GM12878 (cell line): ENCODE measurements at regions not wholly inside any gene's neighbourhood (a gene's known extent, or its start where the extent isn't known, plus 50 kb on each side); places are given as distances from the start of the nearest gene placed in this dataset.

ENCODE experiments used
- ATAC-seq: fragments of 200-7000 bp; cut with Tn5 transposase; 3 replicates; pipeline ENCODE4 v1.9.1; 2020; ENCODE audit warnings: mild to moderate bottlenecking, moderate library complexity
- BruUV-seq: library from RNA; stranded (reverse); fragments of 400-500 nt; replicated peaks from 2 replicates; lab custom pipeline; 2021; lab: Mats Ljungman, UMichigan
- CTCF ChIA-PET: fragments of 300-600 bp; sonication (Branson Sonifier 250); formaldehyde crosslinking; extraction: SDS; loops from one replicate; lab custom pipeline; 2021; ENCODE audit warnings: inconsistent platforms; lab: Yijun Ruan, JAX
- POLR2A ChIA-PET: fragments of 350-600 bp; formaldehyde crosslinking; extraction: SDS; loops from one replicate; lab custom pipeline; 2021; ENCODE audit warnings: inconsistent platforms; lab: Charles Lee
- RAD21 ChIA-PET: fragments of 300-600 bp; sonication (Branson Sonifier 250); formaldehyde crosslinking; loops from one replicate; lab custom pipeline; 2023; ENCODE audit warnings: antibody characterized with exemption; ENCODE audit not compliant: unreplicated experiment; lab: Charles Lee
- SMC1A ChIA-PET: fragments of 300-600 bp; sonication (Branson Sonifier 250); formaldehyde crosslinking; loops from one replicate; lab custom pipeline; 2023; ENCODE audit not compliant: unreplicated experiment, uncharacterized antibody; lab: Charles Lee
- DNase-seq: peaks from one replicate; pipeline ENCODE4 v3.0.0-alpha.2; 2011; ENCODE audit warnings: low read depth, low spot score
- FAIRE-seq: peaks from 3 replicates; lab custom pipeline; 2011; peaks lifted over from hg19 to GRCh38; lab: Jason Lieb, UNC
- H2AFZ ChIP-seq: 2 replicates; pipeline ENCODE4 v1.6.0; 2011; ENCODE audit warnings: low read depth, low read length, control low read depth; ENCODE audit not compliant: control insufficient read depth
- H3K27ac ChIP-seq: 2 replicates; pipeline ENCODE4 v1.5.1; 2011; ENCODE audit warnings: control low read depth; ENCODE audit not compliant: control insufficient read depth, insufficient read depth
- H3K27me3 ChIP-seq, 2 experiments: replicated peaks in 1 of 2; 2 replicates each; pipeline versions ENCODE4 v1.6.0 to v1.6.1; 2011; ENCODE audit warnings: low read length in 1 of 2; ENCODE audit not compliant: control insufficient read depth in 2 of 2, insufficient read depth in 2 of 2
- H3K36me3 ChIP-seq, 2 experiments: 2 replicates each; pipeline ENCODE4 v1.5.1; 2011; ENCODE audit warnings: low read length in 1 of 2; ENCODE audit not compliant: control insufficient read depth in 2 of 2, insufficient read depth in 2 of 2
- H3K4me1 ChIP-seq: 2 replicates; pipeline ENCODE4 v1.6.1; 2011; ENCODE audit warnings: mild to moderate bottlenecking, low read length, moderate library complexity, mixed read lengths; ENCODE audit not compliant: control insufficient read depth, insufficient read depth
- H3K4me2 ChIP-seq: 2 replicates; pipeline ENCODE4 v1.6.0; 2011; ENCODE audit warnings: control low read depth; ENCODE audit not compliant: control insufficient read depth, insufficient read depth
- H3K4me3 ChIP-seq: fragments of 200-600 bp; sonication (generic); 2 replicates; pipeline ENCODE4 v1.5.1; 2016
- H3K79me2 ChIP-seq: 2 replicates; pipeline ENCODE4 v1.6.0; 2011; ENCODE audit warnings: low read length; ENCODE audit not compliant: control insufficient read depth, insufficient read depth
- H3K9ac ChIP-seq: 2 replicates; pipeline ENCODE4 v1.8.0; 2011; ENCODE audit warnings: low read length, control low read depth, mixed read lengths; ENCODE audit not compliant: control insufficient read depth, insufficient read depth
- H3K9me3 ChIP-seq: replicated peaks from 3 replicates; pipeline ENCODE4 v1.5.1; 2011; ENCODE audit warnings: mild to moderate bottlenecking, low read length; ENCODE audit not compliant: control insufficient read depth, insufficient read depth
- H4K20me1 ChIP-seq: 2 replicates; pipeline ENCODE4 v1.6.0; 2011; ENCODE audit not compliant: control insufficient read depth, insufficient read depth
- BACH1 ChIP-seq: fragments of 450-650 bp; IDR thresholded peaks from 2 replicates; pipeline ENCODE4 v1.6.1; 2017; ENCODE audit warnings: mild to moderate bottlenecking, borderline replicate concordance
- BMI1 ChIP-seq: fragments of 450-650 bp; IDR thresholded peaks from 2 replicates; pipeline ENCODE4 v1.6.1; 2016; ENCODE audit warnings: mild to moderate bottlenecking, moderate library complexity, borderline replicate concordance
- DPF2 ChIP-seq: fragments of 450-650 bp; IDR thresholded peaks from 2 replicates; pipeline ENCODE4 v1.6.1; 2017; ENCODE audit warnings: mild to moderate bottlenecking
- FOS ChIP-seq: IDR thresholded peaks from 3 replicates; pipeline ENCODE4 v1.6.1; 2011; ENCODE audit warnings: borderline replicate concordance; ENCODE audit not compliant: insufficient read length; ENCODE audit errors: extremely low read depth
- IRF4 ChIP-seq: IDR thresholded peaks from 2 replicates; pipeline ENCODE4 v1.6.1; 2011; ENCODE audit warnings: low read depth, low read length
- MEF2A ChIP-seq: IDR thresholded peaks from 2 replicates; pipeline ENCODE4 v1.6.1; 2011; ENCODE audit warnings: low read depth, mild to moderate bottlenecking, low read length, moderate library complexity; ENCODE audit not compliant: insufficient read depth
- MEF2B ChIP-seq: fragments of 450-650 bp; IDR thresholded peaks from 2 replicates; pipeline ENCODE4 v1.6.1; 2018; ENCODE audit warnings: mild to moderate bottlenecking, moderate library complexity; ENCODE audit not compliant: partially characterized antibody, poor library complexity, severe bottlenecking
- NR2F1 ChIP-seq: fragments of 450-650 bp; conservative IDR thresholded peaks from 2 replicates; pipeline ENCODE4 v1.6.1; 2017; ENCODE audit warnings: mild to moderate bottlenecking
- POLR2AphosphoS2 ChIP-seq: IDR thresholded peaks from 2 replicates; pipeline ENCODE4 v1.6.1; 2011; ENCODE audit warnings: low read depth, mild to moderate bottlenecking, low read length, improper control_type of control experiment, moderate library complexity
- PRDM15 ChIP-seq: fragments of 450-650 bp; formaldehyde crosslinking; IDR thresholded peaks from 2 replicates; pipeline ENCODE4 v1.4.0; 2020; ENCODE audit warnings: mild to moderate bottlenecking, moderate library complexity
- STAT1 ChIP-seq: fragments of 450-650 bp; conservative IDR thresholded peaks from 2 replicates; pipeline ENCODE4 v1.6.1; 2014; ENCODE audit warnings: antibody characterized with exemption, mild to moderate bottlenecking
- SUZ12 ChIP-seq: fragments of 200-600 bp; sonication (generic); IDR thresholded peaks from one replicate; pipeline ENCODE4 v1.6.1; 2018; ENCODE audit warnings: antibody characterized with exemption, mild to moderate bottlenecking; ENCODE audit not compliant: unreplicated experiment
- USF2 ChIP-seq: IDR thresholded peaks from 2 replicates; pipeline ENCODE4 v1.6.1; 2011; ENCODE audit warnings: low read depth, low read length, improper control_type of control experiment, borderline replicate concordance
- ZBTB33 ChIP-seq: fragments of 450-650 bp; IDR thresholded peaks from 2 replicates; pipeline ENCODE4 v1.6.1; 2017; ENCODE audit warnings: mild to moderate bottlenecking
- WGBS: methylation state at CpG from one replicate; pipeline ENCODE4 v1.1.6; 2016; ENCODE audit warnings: low lambda C conversion rate; ENCODE audit not compliant: insufficient replicate concordance, insufficient coverage; ENCODE audit errors: missing lambda C conversion rate; 5-methylcytosine and 5-hydroxymethylcytosine counted together
- in situ Hi-C: fragments of 300-500 bp; cut with MboI; formaldehyde crosslinking; loops from 9 replicates; pipeline ENCODE4 v1.14.3; 2018; ENCODE audit warnings: mixed read lengths
- intact Hi-C: fragments of 100-400 bp; cut with micrococcal nuclease; formaldehyde crosslinking; loops from one replicate; pipeline ENCODE4 v1.14.2; 2022; ENCODE audit not compliant: unreplicated experiment

- no peak overlapping the region for H3K4me2 ChIP-seq
- no peaks in the 10 kb centered on the region for H4K20me1 ChIP-seq
- ChIA-PET SMC1A (interaction anchor here (0.9 kb wide), 1 partner anchor 47 kb away, joined by 3 read pairs; no protein-coding TSS in a partner anchor), RAD21 (no interaction called here), POLR2A (no interaction called here), CTCF (no interaction called here)
- FAIRE-seq: no peak
- ATAC-seq: no peak
- H3K27ac ChIP-seq: no peak overlapping the region
- TF ChIP-seq MEF2A (no peak), ZBTB33 (no peak), SUZ12 (no peak), BACH1 (no peak), PRDM15 (CRISPR knock-in tag) (no peak), MEF2B (no peak), USF2 (no peak), DPF2 (no peak), FOS (no peak), STAT1 (no peak), IRF4 (no peak), POLR2AphosphoS2 (no peak), BMI1 (no peak), NR2F1 (no peak)
- H3K79me2 ChIP-seq: no peaks in the 10 kb centered on the region
- H3K4me1 ChIP-seq: no peaks in the 10 kb centered on the region
- no TSS peak for BruUV-seq
- no peak overlapping the region for H3K9ac ChIP-seq
- no peak overlapping the region for H3K4me3 ChIP-seq
- no peak for DNase-seq
- no peaks in the 10 kb centered on the region; the same call in 2 of the 3 replicates for H3K9me3 ChIP-seq
- no peak overlapping the region for H2AFZ ChIP-seq
- no peaks in the 10 kb centered on the region for H3K27me3 ChIP-seq
- intact Hi-C loops: no loop called here
- in situ Hi-C loops: no loop called here
- H3K36me3 ChIP-seq: no peaks in the 10 kb centered on the region
- 0% methylated on average over 1 of the region's 1 CpG for WGBS
Observed at GRCh38 chr15:54884312-54884711, 312.4 kb downstream of the RSL24D1 start.
